HL-60 (cell line): ENCODE measurements at regions not wholly inside any gene's neighbourhood (a gene's known extent, or its start where the extent isn't known, plus 50 kb on each side); places are given as distances from the start of the nearest gene placed in this dataset.

Experiments used
- DNase-seq, 2 experiments: peaks; one replicate each; pipeline ENCODE4 v3.0.0-alpha.2; 2010 to 2020; ENCODE audit warnings: low read depth in 1 of 2, low spot score in 1 of 2
- H3K27ac ChIP-seq: fragments of 250-450 bp; sonication (Bioruptor Pico); replicated peaks from 2 replicates; pipeline ENCODE4 v1.5.1; 2020; ENCODE audit warnings: mild to moderate bottlenecking, moderate library complexity
- H3K27me3 ChIP-seq: fragments of 250-450 bp; sonication (Bioruptor Pico); 2 replicates; pipeline ENCODE4 v1.5.1; 2021; ENCODE audit warnings: mild to moderate bottlenecking, moderate library complexity; ENCODE audit not compliant: insufficient read depth, poor library complexity, severe bottlenecking
- H3K4me3 ChIP-seq: replicated peaks from 2 replicates; pipeline ENCODE4 v1.5.1; 2011; ENCODE audit warnings: mild to moderate bottlenecking, control low read depth, low read length; ENCODE audit not compliant: insufficient read depth
- CTCF ChIP-seq: IDR thresholded peaks from one replicate; pipeline ENCODE4 v1.5.1; 2011; ENCODE audit warnings: low read length, control low read depth, inconsistent platforms; ENCODE audit not compliant: insufficient read depth
- GABPA ChIP-seq: IDR thresholded peaks from 2 replicates; pipeline ENCODE4 v1.6.1; 2012; ENCODE audit warnings: low read depth
- POLR2AphosphoS5 ChIP-seq: IDR thresholded peaks from 2 replicates; pipeline ENCODE4 v1.6.1; 2012; ENCODE audit warnings: low read depth
- REST ChIP-seq: IDR thresholded peaks from 2 replicates; pipeline ENCODE4 v1.6.1; 2012; ENCODE audit warnings: low read depth; ENCODE audit not compliant: insufficient replicate concordance
- SPI1 ChIP-seq: IDR thresholded peaks from 2 replicates; pipeline ENCODE4 v1.6.1; 2012; ENCODE audit warnings: low read depth, mild to moderate bottlenecking, borderline replicate concordance

- Histone ChIP-seq H3K27ac (no peak overlapping the region), H3K4me3 (no peak overlapping the region), H3K27me3 (peaks cover 3% of the 10 kb centered on the region)
- TF ChIP-seq CTCF (no peak), POLR2AphosphoS5 (no peak), GABPA (no peak), REST (no peak), SPI1 (no peak)
- DNase-seq, result no peak
These were observed 107.4 kb upstream of the GADD45A start for GRCh38 chr1:67577646-67578045.

GRCh38 chr1:67578397-67579020 is 106.5 kb upstream of the GADD45A start:
- no peak overlapping the region for H3K27ac ChIP-seq
- H3K4me3 ChIP-seq, result no peak overlapping the region
- DNase-seq, result no peak

More at GRCh38 chr1:67578397-67579020, 106.5 kb upstream of the GADD45A start:
- TF ChIP-seq SPI1 (no peak), REST (no peak), POLR2AphosphoS5 (no peak), GABPA (no peak), CTCF (no peak)
- H3K27me3 ChIP-seq, result peaks cover 3% of the 10 kb centered on the region
